ENCODE measurements at regions not wholly inside any gene's neighbourhood (a gene's known extent, or its start where the extent isn't known, plus 50 kb on each side); places are given as distances from the start of the nearest gene placed in this dataset.

DNA sequence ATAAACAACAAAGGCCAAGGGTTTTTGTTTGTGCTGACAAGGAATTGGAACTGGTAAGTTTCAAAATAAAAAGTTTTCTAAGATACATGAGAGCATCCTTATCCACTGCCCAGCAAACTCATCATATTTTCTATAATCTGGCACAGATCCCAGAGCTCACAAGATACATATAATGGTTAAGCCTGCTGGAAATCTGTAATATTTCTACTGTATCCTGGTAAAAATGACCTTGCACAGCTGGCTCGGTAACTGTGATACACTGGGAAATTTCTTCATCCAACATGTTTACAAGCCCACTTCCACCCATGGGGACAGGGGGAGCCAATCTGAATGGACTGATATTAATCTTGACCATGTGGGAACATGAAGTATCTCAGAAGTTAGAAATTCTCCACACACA, 425.4 kb upstream of the MMADHC start:
- no peak for TF ChIP-seq POLR2A (IDR thresholded peaks at IDR 0.05)
- TF ChIP-seq, protein P1, sequence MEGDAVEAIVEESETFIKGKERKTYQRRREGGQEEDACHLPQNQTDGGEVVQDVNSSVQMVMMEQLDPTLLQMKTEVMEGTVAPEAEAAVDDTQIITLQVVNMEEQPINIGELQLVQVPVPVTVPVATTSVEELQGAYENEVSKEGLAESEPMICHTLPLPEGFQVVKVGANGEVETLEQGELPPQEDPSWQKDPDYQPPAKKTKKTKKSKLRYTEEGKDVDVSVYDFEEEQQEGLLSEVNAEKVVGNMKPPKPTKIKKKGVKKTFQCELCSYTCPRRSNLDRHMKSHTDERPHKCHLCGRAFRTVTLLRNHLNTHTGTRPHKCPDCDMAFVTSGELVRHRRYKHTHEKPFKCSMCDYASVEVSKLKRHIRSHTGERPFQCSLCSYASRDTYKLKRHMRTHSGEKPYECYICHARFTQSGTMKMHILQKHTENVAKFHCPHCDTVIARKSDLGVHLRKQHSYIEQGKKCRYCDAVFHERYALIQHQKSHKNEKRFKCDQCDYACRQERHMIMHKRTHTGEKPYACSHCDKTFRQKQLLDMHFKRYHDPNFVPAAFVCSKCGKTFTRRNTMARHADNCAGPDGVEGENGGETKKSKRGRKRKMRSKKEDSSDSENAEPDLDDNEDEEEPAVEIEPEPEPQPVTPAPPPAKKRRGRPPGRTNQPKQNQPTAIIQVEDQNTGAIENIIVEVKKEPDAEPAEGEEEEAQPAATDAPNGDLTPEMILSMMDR (IDR thresholded peaks at IDR 0.05), result no peak

All from esophagus squamous epithelium (tissue), 4 donors.